T-helper 1 cell (primary cell): ENCODE measurements at regions not wholly inside any gene's neighbourhood (a gene's known extent, or its start where the extent isn't known, plus 50 kb on each side); places are given as distances from the start of the nearest gene placed in this dataset.
A peak's percentile ranks its signal among the peaks of the same experiment; 100 is the strongest.

Source experiments
- DNase-seq, 5 donors: peaks; one replicate each; pipeline ENCODE4 v3.0.0-alpha.2; 2012 to 2020

DNA sequence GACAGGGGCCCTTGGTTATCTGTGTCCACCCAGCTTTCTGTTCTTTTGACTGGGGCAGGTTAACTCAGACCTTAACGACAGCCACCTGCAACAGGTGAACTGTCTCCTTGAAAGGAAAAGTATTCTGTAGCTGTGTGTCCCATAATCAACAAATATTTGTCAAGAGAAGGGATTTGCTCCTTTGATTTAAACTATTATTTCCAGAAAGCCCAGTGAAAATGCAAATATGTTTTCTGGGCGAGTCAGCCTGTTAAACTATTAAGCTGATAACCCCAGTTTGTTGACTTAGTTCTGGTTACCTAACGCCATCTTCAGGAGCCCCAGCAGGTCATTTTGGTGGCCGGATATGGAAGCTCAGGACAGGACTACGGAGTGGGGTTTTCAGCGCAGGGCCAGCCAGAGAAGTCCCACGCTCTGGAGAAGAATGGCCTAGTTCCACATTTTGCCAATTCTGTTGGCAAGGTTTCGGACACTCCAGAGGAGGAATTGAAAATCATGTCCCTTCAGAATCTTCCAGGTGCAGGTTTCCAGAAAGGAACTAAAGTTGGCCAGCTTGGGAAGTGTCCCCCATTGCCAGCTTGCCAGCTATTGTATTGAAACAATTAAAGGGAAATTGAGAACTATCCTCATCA lies 54.5 kb downstream of the ADRA2A start:
- DNase-seq: no peak

DNA sequence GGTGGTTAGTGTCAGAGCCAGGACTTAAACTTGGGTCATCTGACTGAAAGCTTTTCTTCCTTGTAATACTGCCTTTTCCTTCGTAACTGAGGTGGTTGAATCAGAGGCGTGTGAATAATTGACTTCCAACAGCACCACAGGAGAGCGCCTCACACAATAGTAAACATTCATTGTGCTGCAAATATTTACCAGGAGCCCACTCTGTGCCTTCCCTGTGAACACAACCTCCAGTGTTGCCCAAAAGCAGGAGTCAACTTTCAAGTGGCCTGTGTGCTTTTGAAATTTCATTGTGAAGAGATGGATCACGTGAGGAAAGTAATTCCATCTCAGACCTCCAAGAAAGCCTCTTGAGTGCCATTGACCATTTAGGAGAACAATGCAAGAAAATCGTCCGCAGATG lies 60.2 kb downstream of the ADRA2A start:
- DNase-seq: no peak

DNA sequence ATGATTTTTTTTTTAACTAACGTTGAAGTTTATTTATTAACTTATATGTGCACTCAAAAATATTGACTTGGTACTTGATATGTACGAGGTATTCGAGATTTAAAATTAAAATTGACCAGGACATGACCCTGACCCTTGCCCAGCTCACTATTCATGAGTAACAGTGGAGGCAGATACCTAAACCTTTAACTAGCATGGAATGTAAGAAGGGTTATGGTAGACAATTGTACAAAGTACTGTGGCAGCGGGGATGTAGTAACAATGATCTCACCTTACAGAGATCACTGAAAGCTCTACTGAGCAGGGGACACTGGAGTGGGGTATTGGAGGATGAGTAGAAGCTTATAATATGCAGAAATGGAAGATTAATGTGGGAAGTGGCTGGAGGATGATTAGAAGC lies 60.8 kb downstream of the ADRA2A start:
- DNase-seq: no peak

DNA sequence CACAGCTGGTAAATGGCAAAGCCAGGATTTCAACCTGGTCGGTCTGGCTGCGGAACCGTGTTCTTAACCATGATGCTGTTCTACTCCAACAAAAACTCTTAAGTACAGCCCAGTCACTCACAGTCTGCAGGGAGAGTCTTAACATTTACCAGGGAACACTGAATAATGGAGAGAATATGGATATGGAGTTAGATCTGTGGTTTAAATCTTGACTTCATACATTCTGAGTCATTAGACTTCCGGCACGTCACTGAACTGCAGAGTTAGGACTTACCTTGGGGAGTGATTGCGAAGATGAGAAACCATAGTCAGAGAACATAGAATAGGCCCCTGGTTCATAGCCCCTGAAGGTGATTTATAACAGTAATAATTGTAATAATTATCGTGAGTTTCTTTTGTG lies 61.7 kb downstream of the ADRA2A start:
- no peak for DNase-seq

DNA sequence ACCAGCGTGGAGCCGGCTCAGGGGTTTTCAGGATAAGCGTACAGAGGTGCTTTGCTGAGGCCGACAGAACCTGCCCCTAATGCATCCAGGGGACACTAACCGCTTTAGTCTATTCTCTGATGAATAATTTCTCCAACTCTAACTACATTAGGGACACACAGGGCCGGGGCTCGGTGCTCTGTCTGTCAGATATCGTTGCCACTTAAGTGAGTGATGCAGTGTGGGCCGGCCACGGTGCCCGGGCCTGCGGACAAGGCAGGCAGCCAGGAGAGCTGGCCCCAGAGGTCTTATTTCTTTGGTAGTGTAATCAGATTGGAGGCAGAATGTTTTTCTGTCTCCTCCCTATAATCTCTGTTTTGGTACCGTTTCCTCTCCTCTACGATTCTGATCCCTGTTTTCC lies 62.7 kb downstream of the ADRA2A start:
- DNase-seq: no peak

DNA sequence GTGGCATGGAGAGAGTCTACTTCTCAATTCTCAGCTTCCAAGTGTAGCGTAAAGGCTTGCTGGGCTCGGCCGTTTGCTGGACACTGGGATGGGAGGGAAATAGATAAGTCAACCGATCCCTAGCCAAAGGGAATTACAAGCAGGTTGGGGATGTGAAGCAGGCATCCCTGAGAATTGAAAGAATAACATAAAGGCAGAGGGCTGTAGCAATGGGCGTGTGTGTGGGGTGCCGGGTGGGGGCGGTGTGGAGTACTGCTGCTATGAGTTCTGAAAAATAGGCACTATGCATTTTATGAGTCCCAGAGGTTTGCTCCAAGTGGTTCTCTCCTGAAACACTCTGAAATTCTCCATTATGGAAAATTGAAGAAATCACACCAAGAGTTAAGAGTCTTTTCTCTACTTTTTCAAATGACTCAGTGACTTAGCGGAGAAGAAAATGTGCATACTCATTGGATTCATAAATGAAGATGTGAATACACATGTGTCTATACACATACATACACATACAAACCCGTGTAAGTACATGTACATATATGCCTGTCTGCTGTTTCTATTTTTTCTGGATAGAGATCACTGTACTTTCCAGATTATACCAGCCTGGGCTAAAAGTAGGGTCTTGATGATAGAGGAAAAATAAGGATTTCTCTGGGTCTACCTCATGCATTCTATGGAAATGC lies 65.4 kb downstream of the ADRA2A start:
- no peak for DNase-seq

DNA sequence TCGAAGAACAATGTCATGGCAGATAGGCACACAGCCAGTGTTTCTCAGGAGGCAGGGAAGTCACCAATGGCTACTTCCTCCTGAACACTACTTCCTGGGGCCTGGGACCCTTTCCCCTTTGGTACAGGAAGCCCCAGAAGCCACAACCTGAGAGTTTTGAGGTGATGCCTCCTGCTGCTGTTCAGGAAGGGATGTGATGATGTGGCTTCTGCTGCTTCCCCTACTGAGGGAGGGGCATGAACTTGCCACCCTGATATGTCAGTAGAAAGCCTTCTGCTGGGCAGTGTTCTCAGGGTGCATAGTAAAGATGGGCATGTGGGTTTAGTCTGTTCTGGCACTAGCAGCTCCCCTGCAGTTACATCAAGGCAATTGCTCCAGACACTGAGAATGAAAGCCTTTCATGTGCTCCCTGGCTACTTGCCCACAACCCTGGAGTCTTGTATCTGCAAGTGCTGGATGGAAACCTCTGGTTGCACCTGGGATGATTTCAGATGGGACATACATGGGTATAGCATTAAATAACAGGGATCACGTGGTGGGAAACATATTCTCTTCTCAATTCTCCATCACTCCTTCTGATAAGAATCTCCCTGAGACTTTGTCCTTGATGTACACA lies 69.3 kb downstream of the ADRA2A start:
- peak in 1 of 5 donors; percentile 15 for DNase-seq

DNA sequence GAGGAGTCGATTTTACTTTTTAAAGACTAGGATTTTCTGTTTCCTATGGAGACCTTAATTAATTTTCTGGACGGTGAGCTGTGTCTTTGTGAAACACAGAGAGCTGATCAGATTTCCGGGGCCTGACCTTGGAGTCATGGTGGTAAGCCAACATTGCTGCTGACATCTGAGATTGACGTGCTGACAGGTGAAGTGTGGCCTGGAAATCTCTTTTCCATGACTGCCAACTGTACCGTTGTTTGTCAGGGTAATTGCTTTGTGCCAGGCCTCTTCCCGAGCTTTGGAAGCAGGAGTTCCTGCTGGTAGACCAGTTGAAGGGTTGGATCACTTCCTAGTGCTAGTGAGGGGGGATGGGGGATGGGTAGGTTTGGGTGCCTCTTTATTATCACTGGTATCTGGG lies 71.2 kb downstream of the ADRA2A start:
- no peak for DNase-seq

DNA sequence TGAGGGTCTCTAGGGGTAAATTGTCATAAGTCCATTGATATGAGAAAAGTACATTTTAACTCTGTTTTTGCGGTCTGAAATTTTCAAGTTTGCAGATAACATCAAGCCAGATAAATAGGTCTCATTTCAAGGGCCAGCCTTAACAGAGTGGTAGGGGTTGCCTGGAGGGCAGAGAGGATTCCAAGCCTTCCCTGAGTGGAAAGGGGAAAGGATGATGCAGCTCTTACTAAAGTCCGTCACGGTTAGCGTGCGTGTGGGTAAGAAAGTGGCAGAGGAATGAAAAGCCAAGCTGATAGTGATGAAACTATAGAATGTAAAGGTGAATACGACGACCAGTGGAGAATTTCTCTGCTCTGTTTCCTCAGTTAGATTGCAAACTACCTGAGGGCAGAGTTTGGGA lies 71.6 kb downstream of the ADRA2A start:
- no peak for DNase-seq

DNA sequence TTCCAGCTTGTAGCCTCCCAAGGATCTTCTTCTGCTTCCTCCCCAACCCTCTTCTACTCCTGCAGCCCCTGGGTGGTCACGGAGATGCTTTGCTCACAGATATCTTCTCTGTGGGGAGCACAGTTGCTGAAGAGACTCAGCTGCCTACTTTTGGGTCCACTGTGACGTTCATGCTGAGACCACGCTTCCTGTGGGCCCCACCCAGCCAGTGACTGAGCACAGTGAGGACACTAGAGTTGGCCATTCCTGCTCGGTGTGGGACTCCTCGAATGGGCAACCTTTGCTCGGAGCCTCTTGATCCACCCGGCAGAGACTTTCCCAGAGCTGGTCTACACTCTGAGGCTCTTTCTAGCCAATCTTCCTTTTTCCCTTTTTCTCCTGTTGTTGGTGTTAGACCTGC lies 73.9 kb downstream of the ADRA2A start:
- DNase-seq: no peak

DNA sequence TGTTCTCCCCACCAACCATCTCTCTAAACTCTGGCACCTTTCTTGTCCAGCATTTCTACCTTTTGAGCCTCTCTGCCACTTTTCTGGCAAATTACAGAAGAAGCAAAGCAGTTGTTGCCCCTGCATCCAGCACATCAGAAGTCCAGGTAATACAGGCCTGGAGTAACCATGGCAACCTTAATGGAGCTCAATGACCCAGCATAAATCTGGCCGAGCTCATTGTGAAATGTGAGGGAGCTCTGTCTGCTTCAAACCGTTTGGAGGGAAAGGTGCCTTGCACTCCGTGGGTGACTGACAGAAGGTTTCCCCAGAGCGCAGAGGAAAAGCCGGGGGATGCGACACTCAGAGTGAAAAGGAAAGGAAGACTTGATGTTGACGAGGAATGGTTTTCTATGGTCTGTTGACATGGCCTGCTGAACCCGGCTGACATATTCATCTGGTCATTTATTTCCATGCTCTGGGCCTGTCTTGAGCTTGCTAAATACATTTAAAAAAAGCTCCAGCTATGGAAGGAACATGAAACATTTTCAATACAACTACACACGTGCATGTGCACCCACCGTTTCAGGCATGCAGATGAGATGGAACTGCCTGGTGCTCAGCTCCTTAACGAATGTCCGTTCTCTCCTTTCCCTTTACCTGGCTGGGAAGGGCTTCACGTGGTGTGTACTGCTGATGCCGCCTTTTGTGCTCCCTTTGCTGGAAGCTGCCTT lies 74.9 kb downstream of the ADRA2A start:
- DNase-seq: no peak

DNA sequence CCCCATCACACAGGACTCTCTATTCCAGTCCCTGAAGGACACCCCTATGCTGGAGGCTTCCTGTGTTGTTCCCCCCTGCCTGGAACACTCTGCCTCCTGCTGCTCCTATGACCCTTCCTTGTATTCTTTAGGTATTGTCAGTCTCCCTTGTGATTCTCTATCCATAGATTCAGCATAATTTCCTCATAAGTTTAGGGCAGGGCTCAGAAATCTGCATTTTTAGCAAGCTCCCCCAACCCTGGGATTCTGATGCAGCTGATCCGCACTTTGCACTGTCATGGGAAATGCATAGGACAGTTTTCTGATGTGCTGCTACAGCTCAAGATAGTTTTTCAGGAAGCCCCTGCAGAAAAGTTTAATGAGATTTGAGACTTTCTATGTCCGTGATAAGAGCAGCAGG lies 79.9 kb downstream of the ADRA2A start:
- no peak for DNase-seq

DNA sequence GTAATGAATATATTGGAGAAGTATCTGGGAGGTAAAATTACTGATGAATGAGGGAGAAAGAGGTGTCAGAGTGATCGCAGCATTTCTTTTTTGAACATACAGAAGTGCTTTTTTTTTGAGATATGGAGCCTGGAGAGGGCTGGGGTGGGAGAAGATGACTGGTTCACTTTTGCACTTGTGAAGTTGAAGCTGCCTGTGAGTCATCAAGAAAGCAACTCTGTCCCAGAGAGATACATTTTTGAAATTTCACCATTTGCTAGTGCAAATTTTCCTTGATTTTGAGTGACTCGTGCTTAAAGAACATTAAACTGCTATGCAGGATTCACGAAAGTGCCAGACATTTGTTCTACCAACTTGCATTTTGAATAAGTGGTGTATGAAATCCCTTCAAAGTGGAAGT lies 81.8 kb downstream of the ADRA2A start:
- DNase-seq: no peak

DNA sequence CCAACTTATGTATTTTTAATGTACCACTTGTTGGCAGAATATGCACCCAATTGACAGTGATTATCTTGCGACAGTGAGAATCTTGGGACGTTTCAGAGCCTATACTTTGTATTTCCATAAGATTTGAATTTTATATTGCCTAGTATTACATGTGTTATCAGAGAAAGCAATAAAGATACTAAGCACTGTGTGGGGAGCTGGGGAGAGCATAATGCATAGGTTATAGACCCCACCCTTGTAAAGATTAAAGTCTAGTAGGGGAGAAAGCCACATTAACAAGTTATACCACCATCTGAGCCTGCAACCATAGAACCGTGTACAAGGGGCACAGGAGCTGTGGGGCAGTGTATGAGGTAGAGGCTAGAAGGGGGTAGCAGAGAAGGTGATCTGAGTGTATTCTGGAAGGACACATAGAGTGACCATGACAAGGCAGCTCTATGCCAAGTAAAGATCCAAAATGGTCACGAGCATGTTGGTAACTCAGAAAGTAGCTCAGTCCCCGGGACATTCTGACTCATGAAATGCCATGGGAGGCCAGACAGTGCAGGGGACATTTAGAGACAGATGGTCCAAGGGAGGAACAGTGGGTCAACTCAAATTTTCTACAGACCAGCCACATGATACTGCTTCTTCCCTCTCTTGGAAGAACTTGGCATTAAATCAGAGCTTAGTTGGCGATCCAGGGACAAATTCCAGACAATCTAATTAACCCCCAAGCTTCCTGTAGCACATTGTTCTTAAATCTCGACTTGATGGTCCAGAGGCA lies 84.5 kb downstream of the ADRA2A start:
- DNase-seq: no peak

DNA sequence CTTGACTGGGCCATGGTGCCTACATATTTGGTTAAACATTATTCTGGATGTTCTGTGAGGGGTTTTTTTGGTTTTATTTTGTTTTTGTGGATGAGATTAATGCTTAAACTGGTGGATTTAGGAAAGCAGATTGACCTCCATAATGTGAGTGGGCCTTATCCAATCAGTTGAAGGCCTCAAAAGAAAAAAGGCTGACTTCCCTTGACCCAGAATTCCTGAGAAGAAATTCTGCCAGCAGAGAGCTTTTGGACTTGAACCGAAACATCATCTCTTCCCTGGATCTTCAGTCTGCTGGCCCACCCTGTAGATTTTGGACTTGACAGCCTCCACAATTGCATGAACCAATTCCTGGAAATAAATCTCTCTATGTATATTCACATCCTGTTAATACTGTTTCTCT lies 94.4 kb downstream of the ADRA2A start:
- DNase-seq: no peak

DNA sequence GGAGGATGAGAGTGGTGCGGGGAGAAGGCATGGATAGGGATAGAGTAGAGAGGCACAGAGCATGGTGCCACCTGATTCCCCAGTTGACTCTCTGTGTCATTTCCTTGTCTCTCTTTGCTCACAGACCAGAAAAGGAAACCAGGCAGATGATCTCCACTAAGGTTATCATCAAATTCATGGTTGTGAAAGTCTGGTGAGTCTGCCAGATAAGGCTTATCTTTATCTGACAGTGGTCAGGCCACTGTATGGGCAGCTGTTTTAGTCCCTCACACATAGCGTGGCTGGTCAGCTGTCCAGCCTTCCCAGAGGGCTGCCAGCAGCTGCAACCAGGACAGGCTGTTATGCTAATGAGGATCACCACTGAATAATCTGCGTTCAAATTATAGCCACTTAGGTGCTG lies 99.0 kb downstream of the ADRA2A start:
- no peak for DNase-seq

DNA sequence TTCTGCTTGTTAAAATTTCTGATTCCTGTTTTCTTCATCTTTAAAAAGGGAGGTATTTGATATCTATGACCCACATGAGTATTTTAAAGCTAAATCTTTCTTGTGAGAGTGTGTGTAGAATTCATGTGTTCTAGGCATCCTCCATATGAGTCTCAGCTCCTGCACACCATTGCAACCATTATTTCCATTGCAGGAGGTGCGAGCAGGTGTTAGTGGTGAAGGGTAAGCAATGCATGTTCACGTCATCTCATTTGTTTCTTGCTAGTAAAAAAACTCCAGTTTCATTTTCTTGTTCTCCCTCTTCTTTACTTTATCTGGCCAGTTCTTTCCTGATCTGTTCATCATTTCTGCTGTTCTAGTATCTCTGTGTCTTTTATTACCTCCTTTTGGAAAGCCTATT lies 100.5 kb downstream of the ADRA2A start:
- DNase-seq: no peak

DNA sequence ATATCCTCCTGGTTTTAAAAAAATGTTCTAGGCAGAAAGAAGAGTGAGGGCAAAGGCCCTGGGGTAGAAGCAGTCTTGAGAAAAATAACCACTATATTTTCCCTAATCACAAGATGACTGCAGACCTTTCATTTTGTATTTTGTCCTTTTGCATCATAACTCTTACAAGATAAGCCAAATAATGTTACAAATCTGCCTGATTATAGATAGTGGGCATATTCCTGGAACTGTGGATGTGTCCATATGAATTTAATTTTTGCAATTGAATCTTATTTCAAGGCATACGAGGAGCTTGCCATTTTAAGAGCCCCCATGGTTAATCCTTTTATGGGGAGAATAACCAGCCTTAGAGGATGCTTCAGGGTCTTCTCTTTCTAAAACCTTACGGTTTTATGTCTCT lies 102.7 kb downstream of the ADRA2A start:
- no peak for DNase-seq

DNA sequence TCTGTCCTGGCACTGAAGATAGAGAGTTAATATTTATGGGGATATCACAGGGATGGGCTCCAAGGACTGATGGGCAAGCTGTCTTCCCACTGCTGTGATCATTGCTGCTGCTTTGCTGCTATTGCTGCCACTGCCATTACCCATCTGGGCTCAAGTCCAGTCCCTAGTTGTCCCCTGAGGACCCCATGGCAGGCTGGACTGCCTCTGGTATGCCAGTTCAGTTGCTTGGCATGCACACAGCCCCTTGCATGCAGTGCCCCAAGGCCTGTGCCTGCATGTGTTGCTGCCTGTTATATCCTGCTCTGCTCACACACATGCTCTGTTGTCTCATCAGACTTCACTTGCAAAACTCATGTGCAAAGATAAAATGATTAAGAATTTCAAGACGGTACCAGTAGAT lies 109.5 kb downstream of the ADRA2A start:
- no peak for DNase-seq

DNA sequence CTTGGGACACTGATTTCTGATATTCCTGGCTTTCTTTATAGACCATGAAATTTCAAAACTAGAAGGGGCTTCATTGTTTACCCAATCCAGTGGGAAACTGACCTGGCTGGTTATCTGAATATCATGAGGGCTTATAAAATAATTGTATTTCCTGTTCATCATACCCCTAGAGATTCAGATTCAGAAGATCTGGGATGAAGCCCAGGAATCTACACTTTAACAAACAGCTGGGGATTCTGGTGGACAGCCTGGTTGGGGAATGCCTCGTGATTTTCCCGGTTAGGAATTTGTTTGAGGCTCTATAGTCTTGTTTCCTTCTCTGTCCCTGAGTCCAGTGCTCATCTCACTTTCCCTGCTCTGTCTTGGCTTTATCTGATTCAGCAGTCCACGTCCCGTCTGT lies 110.3 kb downstream of the ADRA2A start:
- no peak for DNase-seq

DNA sequence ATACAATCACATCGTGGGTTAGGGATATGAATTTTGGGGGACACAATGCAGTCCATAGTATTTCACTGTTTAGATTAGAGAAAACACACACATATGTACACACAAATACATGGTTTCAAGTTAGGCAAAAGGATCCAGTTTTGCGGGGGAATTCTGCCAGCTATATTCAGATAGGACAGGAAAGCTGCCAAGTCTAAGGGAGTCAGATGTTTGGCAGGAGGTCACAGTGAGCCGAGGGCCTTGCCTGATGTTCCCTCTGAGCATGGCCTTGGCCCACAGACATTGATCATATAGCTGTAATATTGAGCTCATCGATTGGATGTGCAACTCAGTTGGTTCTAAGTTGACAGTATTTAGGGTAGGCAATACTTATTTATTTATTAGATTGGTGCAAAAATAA lies 122.8 kb downstream of the ADRA2A start:
- DNase-seq: no peak

DNA sequence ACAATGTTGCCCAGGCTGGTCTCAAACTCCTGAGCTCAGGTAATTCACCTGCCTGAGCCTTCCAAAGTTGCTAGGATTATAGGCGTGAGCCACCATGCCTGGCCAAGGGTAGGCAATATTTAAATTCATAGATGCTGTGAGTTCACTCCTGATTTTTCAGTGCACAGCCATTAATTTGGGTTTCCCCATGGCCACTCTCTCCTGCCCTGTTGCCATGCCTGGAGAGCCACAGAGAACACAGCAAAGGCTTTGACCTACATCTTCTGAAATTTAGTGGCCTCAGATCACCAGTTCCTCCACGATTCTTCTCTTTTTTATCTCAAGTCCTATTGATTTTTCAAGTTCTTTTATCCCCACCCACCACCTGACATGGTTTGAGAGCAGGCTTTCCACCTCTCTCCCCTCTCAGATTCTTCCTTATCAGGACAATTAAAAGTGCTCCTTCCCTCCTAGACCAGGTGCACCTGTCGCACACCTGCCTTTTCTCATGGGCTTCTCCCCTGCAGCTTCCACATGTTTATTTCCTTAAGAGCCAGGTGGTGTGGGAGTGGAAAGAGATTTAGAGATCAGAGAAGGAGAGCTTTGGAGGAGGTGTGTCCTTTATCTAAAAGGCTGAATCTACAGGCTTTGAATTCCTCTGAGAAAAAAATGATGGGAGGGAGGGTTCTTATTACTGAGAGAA lies 123.8 kb downstream of the ADRA2A start:
- no peak for DNase-seq

DNA sequence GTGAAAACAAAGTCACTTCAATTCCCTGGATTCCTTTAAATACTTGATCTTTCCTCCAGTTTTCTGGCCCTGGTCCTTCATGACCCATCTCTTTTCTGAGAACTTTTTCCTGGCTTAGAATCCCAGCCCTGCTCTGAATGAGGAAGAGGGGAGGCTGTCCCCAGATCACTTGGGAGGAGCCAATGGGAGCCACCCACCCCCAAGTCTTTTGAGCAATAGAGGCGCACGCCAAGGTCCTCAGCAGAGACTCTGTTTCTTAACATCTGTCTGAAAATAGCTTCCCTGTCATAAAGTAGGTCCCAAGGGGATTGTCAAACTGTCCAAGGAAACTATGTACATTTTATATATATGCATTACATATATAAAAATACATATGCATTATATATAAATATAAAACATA lies 126.8 kb downstream of the ADRA2A start:
- DNase-seq: no peak
